HG02588 (cell line): ENCODE measurements at regions not wholly inside any gene's neighbourhood (a gene's known extent, or its start where the extent isn't known, plus 50 kb on each side); places are given as distances from the start of the nearest gene placed in this dataset.
A peak's percentile ranks its signal among the peaks of the same experiment; 100 is the strongest.

Experiments
- ATAC-seq: cut with Tn5 transposase; IDR thresholded peaks from one replicate; pipeline ENCODE4 v1.9.1; 2021; ENCODE audit warnings: mild to moderate bottlenecking, moderate library complexity; ENCODE audit not compliant: unreplicated experiment

GRCh38 chr17:71966055-71966454 is 154.8 kb upstream of the SOX9 start:
- no peak for ATAC-seq

- no peak for ATAC-seq
These were observed 154.1 kb upstream of the SOX9 start for GRCh38 chr17:71966459-71967313.

GRCh38 chr17:71969500-71969899 is 151.3 kb upstream of the SOX9 start:
- no peak for ATAC-seq

- no peak for ATAC-seq
These were observed 150.5 kb upstream of the SOX9 start for GRCh38 chr17:71970312-71970711.

DNA sequence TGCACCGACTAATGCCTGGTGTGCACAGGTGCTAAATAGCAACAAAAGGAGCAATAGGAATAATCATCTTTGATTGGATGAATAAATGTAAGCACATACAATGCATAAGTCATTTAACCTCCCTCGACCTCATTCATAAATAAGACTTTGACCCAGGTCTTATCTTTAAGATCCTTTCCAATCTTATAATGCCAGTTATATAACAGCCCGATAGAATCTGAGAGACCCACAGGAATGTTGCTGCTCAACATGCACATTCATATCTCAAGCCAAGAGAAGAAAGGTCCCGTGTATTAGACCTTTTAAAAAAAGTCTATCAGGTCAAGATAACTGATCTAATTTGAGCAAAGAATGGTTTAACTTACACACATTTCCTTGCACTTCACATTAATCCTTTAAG is 146.8 kb upstream of the SOX9 start:
- no peak for ATAC-seq

- no peak for ATAC-seq
These were observed 145.5 kb upstream of the SOX9 start for GRCh38 chr17:71975331-71975801.

GRCh38 chr17:71976011-71976649 is 144.7 kb upstream of the SOX9 start:
- ATAC-seq, result no peak

DNA sequence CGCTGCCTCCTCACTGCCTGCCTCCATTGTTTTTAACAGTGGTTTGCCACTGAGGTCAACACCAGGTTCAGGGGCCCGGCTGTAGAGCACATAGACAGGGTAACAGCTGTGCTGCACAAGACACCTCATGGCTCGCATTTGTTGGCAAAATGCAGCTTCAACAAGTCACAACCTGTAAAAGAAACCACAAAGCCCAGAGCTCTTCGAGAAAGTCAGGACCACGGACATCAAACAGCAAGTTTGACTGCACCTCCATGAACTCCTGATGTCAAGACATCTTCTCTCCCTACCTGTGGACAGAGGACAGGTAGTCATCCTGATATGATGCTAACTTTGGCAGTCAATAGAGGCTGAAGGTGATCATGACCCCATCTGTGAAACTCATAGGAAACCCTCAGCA is 142.4 kb upstream of the SOX9 start:
- ATAC-seq, result no peak

DNA sequence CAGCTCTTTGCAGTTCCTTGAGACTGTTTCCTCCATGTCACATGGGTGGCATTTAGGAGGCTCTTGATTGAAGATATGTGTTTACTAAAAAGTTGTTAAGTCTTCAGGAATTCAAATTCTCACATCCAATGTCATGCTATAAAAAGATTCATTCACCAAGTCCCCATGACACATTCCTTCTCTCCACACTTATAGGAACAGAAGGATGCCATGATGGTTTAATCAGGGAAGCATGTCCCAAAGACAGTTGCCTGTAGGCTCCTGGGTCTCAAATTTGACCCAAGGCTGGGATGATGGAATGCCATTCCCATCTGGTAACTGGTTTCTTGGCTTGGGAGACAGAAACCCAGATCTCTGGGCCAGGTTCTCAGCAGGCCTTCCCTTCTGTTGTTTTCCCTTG is 140.6 kb upstream of the SOX9 start:
- no peak for ATAC-seq

- no peak for ATAC-seq
These were observed 137.0 kb upstream of the SOX9 start for GRCh38 chr17:71983828-71984227.

DNA sequence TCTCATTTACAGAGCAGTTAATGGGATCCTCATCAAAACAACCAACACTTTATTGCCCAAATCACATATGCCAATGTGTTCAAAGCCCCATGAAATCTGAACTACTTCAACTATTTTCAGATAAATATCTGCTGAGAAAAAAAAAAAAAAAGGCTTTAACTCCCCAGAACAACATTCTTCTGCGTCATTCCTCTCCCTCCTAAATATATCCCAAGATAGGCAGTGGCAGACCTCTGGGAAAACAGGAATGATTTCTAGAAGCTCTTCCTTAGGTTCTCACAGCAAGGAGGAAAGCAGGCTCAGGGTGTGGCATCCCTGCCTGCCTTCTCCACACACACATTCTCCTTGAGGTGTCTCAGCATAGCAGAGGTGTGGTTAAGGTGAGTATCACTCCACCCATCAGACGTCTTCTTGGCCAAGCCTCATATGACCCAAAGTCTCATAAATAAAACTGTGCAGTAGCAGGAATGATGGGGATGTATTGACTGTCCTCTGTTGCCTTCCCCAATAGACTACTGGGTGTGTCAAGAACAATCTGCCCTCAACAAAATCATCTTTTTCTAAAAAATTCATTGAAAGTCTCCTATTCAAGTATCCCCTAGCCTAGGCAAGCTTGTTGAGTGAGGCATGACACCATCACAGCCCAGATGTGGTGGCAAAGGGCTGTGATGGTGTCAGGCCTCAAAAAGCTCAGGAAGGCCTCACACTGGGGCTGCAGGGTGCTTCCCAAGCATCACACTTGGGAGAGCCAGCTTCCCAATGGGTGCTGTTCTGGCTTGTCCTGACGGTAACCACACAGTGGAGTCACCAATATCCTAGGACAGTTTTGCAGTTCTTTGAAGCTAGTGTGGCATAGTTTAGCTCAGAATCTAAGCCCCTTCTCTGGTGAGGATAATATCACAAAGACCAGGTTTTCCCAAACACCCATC is 135.4 kb upstream of the SOX9 start:
- no peak for ATAC-seq

DNA sequence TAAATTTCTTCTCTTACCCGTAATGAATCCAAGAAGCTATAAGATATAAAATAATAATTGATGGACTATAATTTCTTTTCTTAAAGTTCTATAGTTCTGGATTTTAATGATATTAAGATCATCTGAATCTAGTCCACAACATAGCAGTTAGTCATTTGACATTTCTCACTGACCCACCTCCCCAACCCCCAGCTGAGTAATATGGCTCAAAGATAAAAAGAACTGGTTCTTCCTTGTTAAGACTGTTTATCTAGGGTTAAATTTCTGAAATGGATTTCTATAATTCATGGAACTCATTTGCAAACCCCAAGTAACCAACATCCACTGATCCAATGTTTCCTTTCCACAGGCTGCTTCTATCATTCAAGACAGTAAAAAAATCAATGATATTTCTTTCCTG is 133.9 kb upstream of the SOX9 start:
- ATAC-seq, result no peak

DNA sequence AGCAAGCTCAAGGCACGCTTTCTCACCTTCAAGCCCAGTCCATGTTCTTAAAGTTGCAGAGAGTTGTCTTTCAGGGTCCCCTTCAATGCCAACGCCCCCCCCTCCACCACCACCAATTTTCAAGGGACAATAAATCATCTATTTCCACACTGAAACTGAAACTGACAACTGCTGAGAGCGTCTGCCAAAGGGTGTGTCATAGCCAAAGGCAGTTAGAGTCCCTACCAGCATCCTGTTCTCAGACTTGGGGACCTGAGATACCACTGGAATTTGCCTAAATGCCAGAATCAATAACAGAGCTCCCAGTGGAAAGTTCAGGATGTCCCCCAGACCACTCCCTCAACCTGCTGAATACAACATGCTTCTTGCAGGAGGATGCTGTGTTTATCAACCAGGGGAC is 133.2 kb upstream of the SOX9 start:
- ATAC-seq, result no peak

DNA sequence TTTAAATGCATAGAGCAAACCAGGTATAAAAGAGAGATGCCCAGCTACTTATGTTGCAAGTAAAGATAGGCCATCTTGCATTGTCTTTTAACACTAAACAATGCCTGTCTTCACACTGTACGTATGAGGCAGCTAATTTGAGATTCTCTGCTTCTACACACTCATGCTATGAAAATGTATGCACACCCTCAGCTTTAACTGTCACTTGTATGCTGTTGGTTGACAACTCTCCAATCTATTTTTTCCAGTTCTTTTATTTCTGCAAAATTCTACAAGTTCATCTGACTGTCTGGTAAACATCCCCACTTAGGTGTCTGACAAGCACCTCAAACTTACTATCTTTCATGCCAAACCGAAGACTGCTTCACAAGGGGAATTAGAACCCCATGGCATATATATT is 131.7 kb upstream of the SOX9 start:
- ATAC-seq, result no peak

GRCh38 chr17:71993363-71993762 is 127.5 kb upstream of the SOX9 start:
- no peak for ATAC-seq

- no peak for ATAC-seq
These were observed 125.2 kb upstream of the SOX9 start for GRCh38 chr17:71995590-71995989.

- ATAC-seq, result no peak
These were observed 116.8 kb upstream of the SOX9 start for GRCh38 chr17:72004011-72004427.

DNA sequence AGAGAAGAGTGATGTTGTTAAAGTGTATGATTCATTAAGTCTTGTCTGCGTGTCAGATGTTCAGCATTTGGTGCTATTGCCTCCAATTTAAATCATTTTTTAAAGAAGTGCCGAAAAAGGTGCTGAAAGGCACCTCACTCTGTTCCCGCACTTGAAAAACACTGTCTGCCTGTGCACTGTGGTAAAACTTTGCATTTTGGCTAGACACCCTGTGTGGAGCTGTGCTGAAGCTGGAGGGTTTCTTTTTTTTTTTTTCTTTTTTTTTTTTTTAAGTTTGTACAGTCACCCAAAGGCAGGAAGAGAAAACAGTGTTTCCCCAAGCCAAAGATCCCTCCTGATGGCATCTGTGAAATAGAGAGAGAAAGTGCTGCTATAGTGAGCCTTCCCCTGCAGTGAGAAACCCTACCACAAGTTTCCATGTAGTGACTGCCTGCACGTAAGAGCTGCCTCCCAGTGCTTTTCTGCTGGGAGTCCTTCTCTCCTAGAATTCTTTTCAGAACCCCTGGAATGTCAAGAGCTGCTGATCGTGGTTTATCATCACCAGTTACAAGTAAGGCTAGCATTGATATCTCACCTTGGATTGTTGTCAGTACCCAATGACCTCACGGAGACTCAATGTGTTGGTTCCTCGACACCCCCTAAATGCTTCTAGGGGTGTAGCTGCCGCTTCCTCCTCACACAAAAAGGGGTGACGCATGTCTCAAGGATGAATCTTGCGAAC is 116.0 kb upstream of the SOX9 start:
- peak; percentile 70 for ATAC-seq

GRCh38 chr17:72005332-72006163 is 115.3 kb upstream of the SOX9 start:
- ATAC-seq, result peak; percentile 54
